AG04450 (cell line): ENCODE measurements at regions not wholly inside any gene's neighbourhood (a gene's known extent, or its start where the extent isn't known, plus 50 kb on each side); places are given as distances from the start of the nearest gene placed in this dataset.

Experiments
- CTCF ChIA-PET: fragments of 300-600, 350-600 bp; formaldehyde crosslinking; extraction: SDS; loops from one replicate; lab custom pipeline; 2022; ENCODE audit warnings: antibody characterized with exemption, inconsistent platforms; lab: Charles Lee
- POLR2A ChIA-PET: fragments of 350-600 bp; formaldehyde crosslinking; extraction: SDS; loops from one replicate; lab custom pipeline; 2021; ENCODE audit warnings: antibody characterized with exemption, inconsistent platforms; lab: Yijun Ruan, JAX
- DNase-seq: peaks from one replicate; pipeline ENCODE4 v3.0.0-alpha.2; 2011; ENCODE audit warnings: low read depth, low spot score
- H3K27ac ChIP-seq: one replicate; pipeline ENCODE4 v1.5.1; 2012; ENCODE audit warnings: low read depth, low read length, control low read depth
- H3K27me3 ChIP-seq: one replicate; pipeline ENCODE4 v1.6.0; 2012; ENCODE audit warnings: low read length; ENCODE audit not compliant: control insufficient read depth, insufficient read depth
- H3K4me3 ChIP-seq: 2 replicates; pipeline ENCODE4 v1.5.1; 2011; ENCODE audit warnings: mild to moderate bottlenecking, low read depth, low read length, control low read depth
- H3K9me3 ChIP-seq: 2 replicates; pipeline ENCODE4 v1.5.1; 2012; ENCODE audit warnings: low read length; ENCODE audit not compliant: control insufficient read depth, insufficient read depth
- CTCF ChIP-seq: IDR thresholded peaks from 2 replicates; pipeline ENCODE4 v1.5.1; 2011; ENCODE audit warnings: low read depth, low read length, control low read depth, inconsistent platforms

- peak; percentile 13 for DNase-seq
- no peak for TF ChIP-seq CTCF
- no peak overlapping the region for H3K27ac ChIP-seq
- H3K9me3 ChIP-seq: no peaks in the 10 kb centered on the region
- no peak overlapping the region for H3K4me3 ChIP-seq
- POLR2A ChIA-PET: no interaction called here
- no peaks in the 10 kb centered on the region for H3K27me3 ChIP-seq
- CTCF ChIA-PET: no interaction called here
These were observed 265.0 kb upstream of the SLC8A1 start for GRCh38 chr2:40716879-40717278.

- ChIA-PET POLR2A (no interaction called here), CTCF (interaction anchor here (0.5 kb wide), 1 partner anchor 232 kb away, joined by 4 read pairs; no protein-coding TSS in a partner anchor)
- Histone ChIP-seq H3K4me3 (no peak overlapping the region), H3K9me3 (no peaks in the 10 kb centered on the region), H3K27ac (no peak overlapping the region), H3K27me3 (no peaks in the 10 kb centered on the region)
- TF ChIP-seq CTCF: no peak
- DNase-seq: no peak
These were observed 267.5 kb upstream of the SLC8A1 start for GRCh38 chr2:40719414-40719813.

- DNase-seq: no peak
These were observed 269.7 kb upstream of the SLC8A1 start for GRCh38 chr2:40721595-40721994.

GRCh38 chr2:40723194-40723593 lies 271.3 kb upstream of the SLC8A1 start:
- no peaks in the 10 kb centered on the region for H3K27me3 ChIP-seq
- no peak for DNase-seq
- no peak for TF ChIP-seq CTCF
- no peak overlapping the region for H3K27ac ChIP-seq
- no peaks in the 10 kb centered on the region for H3K9me3 ChIP-seq
- H3K4me3 ChIP-seq: no peak overlapping the region
- POLR2A ChIA-PET: no interaction called here
- CTCF ChIA-PET: no interaction called here

More at GRCh38 chr2:40721595-40721994, 269.7 kb upstream of the SLC8A1 start:
- H3K27ac ChIP-seq: no peak overlapping the region
- H3K9me3 ChIP-seq: no peaks in the 10 kb centered on the region
- TF ChIP-seq CTCF: no peak
- no peak overlapping the region for H3K4me3 ChIP-seq
- POLR2A ChIA-PET: no interaction called here
- no peaks in the 10 kb centered on the region for H3K27me3 ChIP-seq
- CTCF ChIA-PET: interaction anchor here (0.6 kb wide), 1 partner anchor 61 kb away, joined by 4 read pairs; no protein-coding TSS in a partner anchor

- no peak for DNase-seq
- Histone ChIP-seq H3K9me3 (no peaks in the 10 kb centered on the region), H3K27me3 (no peaks in the 10 kb centered on the region), H3K27ac (no peak overlapping the region), H3K4me3 (no peak overlapping the region)
- TF ChIP-seq CTCF: no peak
- POLR2A ChIA-PET: no interaction called here
- CTCF ChIA-PET: no interaction called here
These were observed 273.1 kb upstream of the SLC8A1 start for GRCh38 chr2:40725040-40725439.
